Mesothelial cell of epicardium (in vitro differentiated cells): ENCODE measurements at regions not wholly inside any gene's neighbourhood (a gene's known extent, or its start where the extent isn't known, plus 50 kb on each side); places are given as distances from the start of the nearest gene placed in this dataset.
"Not testable (repeated sequence)": the region's sequence is repeated elsewhere in the genome, so short reads cannot be mapped to it uniquely, and the experiment has no call there.

Experiments
- DNase-seq, 2 experiments: peaks; one replicate each; pipeline ENCODE4 v3.0.0; 2021; ENCODE audit warnings: low spot score in 2 of 2; ENCODE audit not compliant: unreplicated experiment in 2 of 2
- H3K27ac Mint-ChIP-seq: 2 replicates; pipeline ENCODE4 v1.8.0; 2021; ENCODE audit warnings: mixed read lengths
- H3K27me3 Mint-ChIP-seq: 2 replicates; pipeline ENCODE4 v1.8.0; 2021; ENCODE audit warnings: low read depth, mixed read lengths
- H3K36me3 Mint-ChIP-seq: 2 replicates; pipeline ENCODE4 v1.8.0; 2021; ENCODE audit warnings: mixed read lengths
- H3K4me1 Mint-ChIP-seq: 2 replicates; pipeline ENCODE4 v1.8.0; 2021; ENCODE audit warnings: mixed read lengths
- H3K4me3 Mint-ChIP-seq: 2 replicates; pipeline ENCODE4 v1.8.0; 2021; ENCODE audit warnings: mild to moderate bottlenecking, moderate library complexity, mixed read lengths
- H3K9me3 Mint-ChIP-seq: 2 replicates; pipeline ENCODE4 v1.8.0; 2021; ENCODE audit warnings: mixed read lengths
- CTCF ChIP-seq: fragments of 200-600 bp; sonication (generic); IDR thresholded peaks from one replicate; pipeline ENCODE4 v1.5.0; 2021; ENCODE audit warnings: antibody characterized with exemption; ENCODE audit not compliant: unreplicated experiment

DNA sequence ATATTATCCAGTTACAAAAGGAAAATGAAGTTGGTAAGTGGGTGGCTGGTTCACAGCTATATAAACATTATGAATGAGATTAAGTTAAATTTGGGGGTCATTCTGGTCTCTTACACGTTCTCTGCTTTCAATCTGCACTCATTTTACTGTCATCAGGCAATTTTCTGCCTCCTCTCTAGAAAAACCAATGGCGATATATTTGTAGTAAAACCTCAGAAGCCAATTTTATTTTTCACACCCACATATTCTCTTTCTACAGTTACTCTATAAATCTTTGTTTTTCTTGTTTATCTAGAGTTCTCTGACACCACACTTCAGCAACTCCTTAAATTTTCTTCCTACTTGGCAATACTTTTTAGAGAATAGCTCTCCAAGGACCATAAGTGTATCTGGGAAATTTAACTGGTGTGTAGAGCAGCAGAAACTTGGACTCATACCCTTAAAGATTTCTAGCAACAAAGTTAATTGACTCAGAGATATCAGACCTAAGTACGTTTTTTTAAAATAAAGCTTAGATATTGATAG lies 926.9 kb downstream of the TMTC2 start:
- Mint-ChIP-seq H3K9me3 (peaks cover 45% of the 10 kb centered on the region), H3K4me3 (no peak overlapping the region), H3K27me3 (no peaks in the 10 kb centered on the region), H3K36me3 (peaks cover 3% of the 10 kb centered on the region), H3K27ac (no peak overlapping the region), H3K4me1 (no peaks in the 10 kb centered on the region)
- no peak for DNase-seq
- TF ChIP-seq CTCF = no peak

DNA sequence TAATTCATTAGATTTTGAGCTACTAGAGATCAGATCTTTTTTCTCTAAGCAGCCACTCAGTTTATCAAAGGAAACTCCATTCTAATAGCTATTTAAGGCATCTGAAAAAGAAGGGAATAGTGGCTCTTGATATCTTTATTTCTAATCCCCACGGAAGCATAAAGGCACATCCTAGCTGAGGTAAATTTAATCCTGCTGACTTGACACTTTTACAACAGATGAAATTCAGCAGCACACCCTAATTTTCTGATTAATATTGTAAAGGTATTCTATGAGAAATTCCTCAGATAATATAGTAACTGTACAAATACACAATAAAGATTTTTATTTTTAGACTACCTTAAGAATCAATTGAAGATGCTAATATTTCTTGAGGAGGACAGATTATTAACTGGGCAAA lies 916.4 kb downstream of the TMTC2 start:
- no peak overlapping the region for H3K27ac Mint-ChIP-seq

GRCh38 chr12:83575326-83575725 lies 888.6 kb downstream of the TMTC2 start:
- no peaks in the 10 kb centered on the region for H3K27me3 Mint-ChIP-seq
- no peak for TF ChIP-seq CTCF
- H3K36me3 Mint-ChIP-seq = no peaks in the 10 kb centered on the region
- no peak overlapping the region for H3K27ac Mint-ChIP-seq
- DNase-seq = no peak
- H3K4me3 Mint-ChIP-seq = no peak overlapping the region
- H3K4me1 Mint-ChIP-seq = no peaks in the 10 kb centered on the region
- peaks cover 1% of the 10 kb centered on the region for H3K9me3 Mint-ChIP-seq

More for the DNA sequence above, 916.4 kb downstream of the TMTC2 start:
- H3K9me3 Mint-ChIP-seq = peaks cover 50% of the 10 kb centered on the region
- no peak for TF ChIP-seq CTCF
- H3K36me3 Mint-ChIP-seq = peaks cover 15% of the 10 kb centered on the region
- no peaks in the 10 kb centered on the region for H3K27me3 Mint-ChIP-seq
- no peak overlapping the region for H3K4me3 Mint-ChIP-seq
- H3K4me1 Mint-ChIP-seq = no peaks in the 10 kb centered on the region
- no peak for DNase-seq

GRCh38 chr12:83574142-83574541 lies 887.4 kb downstream of the TMTC2 start:
- no peak overlapping the region for H3K27ac Mint-ChIP-seq
- H3K4me3 Mint-ChIP-seq = no peak overlapping the region
- H3K36me3 Mint-ChIP-seq = no peaks in the 10 kb centered on the region
- peaks cover 6% of the 10 kb centered on the region for H3K9me3 Mint-ChIP-seq
- no peak for DNase-seq
- TF ChIP-seq CTCF = no peak
- H3K27me3 Mint-ChIP-seq = no peaks in the 10 kb centered on the region
- H3K4me1 Mint-ChIP-seq = no peaks in the 10 kb centered on the region

DNA sequence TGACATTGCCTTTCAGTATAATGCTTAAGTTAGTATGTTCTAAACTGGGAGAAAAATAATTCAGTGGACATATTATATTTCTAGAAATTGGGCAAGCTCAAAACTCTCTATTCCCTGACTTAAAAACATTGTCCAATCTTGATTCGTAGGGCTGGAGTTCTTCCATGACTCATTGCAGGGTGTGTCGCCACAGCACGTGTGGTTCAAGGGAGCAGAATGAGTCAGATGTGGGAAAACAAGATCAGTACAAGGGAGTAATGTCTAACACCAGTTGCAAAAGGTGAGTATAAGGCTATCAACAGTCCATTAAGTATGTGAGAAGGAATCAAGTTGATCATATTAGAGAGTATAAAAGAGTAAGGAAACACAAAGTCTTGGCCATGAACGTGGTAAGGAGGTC lies 887.0 kb downstream of the TMTC2 start:
- no peak for DNase-seq
- TF ChIP-seq CTCF = no peak
- Mint-ChIP-seq H3K27ac (no peak overlapping the region), H3K4me1 (no peaks in the 10 kb centered on the region), H3K36me3 (no peaks in the 10 kb centered on the region), H3K4me3 (no peak overlapping the region), H3K9me3 (peaks cover 6% of the 10 kb centered on the region), H3K27me3 (no peaks in the 10 kb centered on the region)

DNA sequence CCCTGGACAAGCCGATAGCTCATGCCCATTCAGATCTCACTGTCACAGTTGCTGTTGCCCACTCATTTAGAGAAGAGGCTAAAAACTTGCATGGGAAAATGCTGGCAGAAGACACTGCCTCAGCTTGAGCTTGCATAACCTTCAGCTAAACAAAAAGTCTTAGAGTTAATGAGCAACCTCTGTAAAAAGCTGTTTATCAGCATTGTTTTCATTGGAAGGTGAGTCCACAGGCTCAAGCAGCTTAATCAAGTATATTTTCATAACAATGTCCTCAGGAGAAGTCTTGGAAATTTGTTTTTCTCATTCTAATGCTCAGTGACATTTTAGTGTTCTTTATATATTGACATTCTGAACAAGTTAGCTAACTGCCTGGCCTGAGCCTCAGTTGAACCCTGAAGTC lies 872.9 kb downstream of the TMTC2 start:
- Mint-ChIP-seq H3K4me1 (no peaks in the 10 kb centered on the region), H3K27me3 (no peaks in the 10 kb centered on the region), H3K9me3 (peaks cover 12% of the 10 kb centered on the region), H3K4me3 (no peak overlapping the region), H3K36me3 (peaks cover 7% of the 10 kb centered on the region), H3K27ac (no peak overlapping the region)
- no peak for DNase-seq
- no peak for TF ChIP-seq CTCF

- not testable (repeated sequence) for H3K36me3 Mint-ChIP-seq, H3K27me3 Mint-ChIP-seq, H3K4me3 Mint-ChIP-seq
These were observed 869.3 kb downstream of the TMTC2 start for GRCh38 chr12:83556040-83556439.

More at GRCh38 chr12:83556040-83556439, 869.3 kb downstream of the TMTC2 start:
- peaks cover 38% of the 10 kb centered on the region for H3K9me3 Mint-ChIP-seq
- H3K27ac Mint-ChIP-seq, H3K4me1 Mint-ChIP-seq, DNase-seq: not testable (repeated sequence)
